CD14-positive monocyte (primary cell): ENCODE measurements at regions not wholly inside any gene's neighbourhood (a gene's known extent, or its start where the extent isn't known, plus 50 kb on each side); places are given as distances from the start of the nearest gene placed in this dataset.

ENCODE experiments used
- DNase-seq, 3 donors: peaks; one replicate each; pipeline ENCODE4 v3.0.0-alpha.2; 2011 to 2022
- H2AFZ ChIP-seq: 2 replicates; pipeline ENCODE4 v1.6.0; 2012; ENCODE audit warnings: mild to moderate bottlenecking, low read depth, low read length, inconsistent platforms; ENCODE audit not compliant: insufficient read depth, poor library complexity, severe bottlenecking
- H3K27ac ChIP-seq, 2 donors: 1 replicate in 1 of 2; 2 replicates in 1 of 2; pipeline ENCODE4 v1.5.1; 2012 to 2013; ENCODE audit warnings: low read length in 2 of 2, control low read depth in 1 of 2, inconsistent platforms in 1 of 2, low read depth in 1 of 2, mild to moderate bottlenecking in 1 of 2
- H3K27me3 ChIP-seq, 2 donors: one replicate each; pipeline versions ENCODE4 v1.6.0 to v1.6.1; 2011 to 2013; ENCODE audit warnings: low read length in 2 of 2; ENCODE audit not compliant: control insufficient read depth in 2 of 2, insufficient read depth in 2 of 2
- H3K36me3 ChIP-seq, 2 donors: replicated peaks in 1 of 2; 1 replicate in 1 of 2; 2 replicates in 1 of 2; pipeline versions ENCODE4 v1.5.1 to v1.6.1; 2012 to 2013; ENCODE audit warnings: low read length in 2 of 2, control low read depth in 1 of 2, inconsistent platforms in 1 of 2, mild to moderate bottlenecking in 1 of 2; ENCODE audit not compliant: insufficient read depth in 2 of 2, control insufficient read depth in 1 of 2
- H3K4me1 ChIP-seq, 2 donors: 1 replicate in 1 of 2; 2 replicates in 1 of 2; pipeline versions ENCODE4 v1.5.1 to v1.6.1; 2012 to 2013; ENCODE audit warnings: low read length in 2 of 2, control low read depth in 1 of 2, inconsistent platforms in 1 of 2, mild to moderate bottlenecking in 1 of 2, moderate library complexity in 1 of 2; ENCODE audit not compliant: insufficient read depth in 2 of 2, control insufficient read depth in 1 of 2
- H3K4me2 ChIP-seq: replicated peaks from 2 replicates; pipeline ENCODE3; 2012; ENCODE audit warnings: low read length, moderate library complexity, mild to moderate bottlenecking; ENCODE audit not compliant: poor library complexity, severe bottlenecking; ENCODE audit errors: extremely low read depth
- H3K4me3 ChIP-seq, 3 experiments: fragments of 200-600 bp in 1 of 3; sonication (generic) in 1 of 3; replicated peaks in 1 of 3; 1 replicate in 2 of 3; 2 replicates in 1 of 3; pipeline ENCODE4 v1.5.1; 2011 to 2013; ENCODE audit warnings: low read length in 3 of 3, mild to moderate bottlenecking in 3 of 3, control low read depth in 2 of 3, low read depth in 2 of 3, inconsistent platforms in 1 of 3, moderate library complexity in 1 of 3
- H3K79me2 ChIP-seq: 2 replicates; pipeline ENCODE4 v1.6.0; 2012; ENCODE audit warnings: mild to moderate bottlenecking, control low read depth, inconsistent platforms, low read length, moderate library complexity; ENCODE audit not compliant: insufficient read depth
- H3K9ac ChIP-seq: 2 replicates; pipeline ENCODE4 v1.6.0; 2017; ENCODE audit warnings: low read length, mild to moderate bottlenecking; ENCODE audit not compliant: insufficient read depth, poor library complexity, severe bottlenecking
- H3K9me3 ChIP-seq, 2 donors: replicated peaks in 1 of 2; 1 replicate in 1 of 2; 2 replicates in 1 of 2; pipeline versions ENCODE4 v1.5.1 to v1.6.1; 2012 to 2013; ENCODE audit warnings: low read length in 2 of 2, control low read depth in 1 of 2; ENCODE audit not compliant: control insufficient read depth in 1 of 2, insufficient read depth in 1 of 2
- H4K20me1 ChIP-seq: 2 replicates; pipeline ENCODE4 v1.6.0; 2012; ENCODE audit warnings: mild to moderate bottlenecking, low read length, control low read depth, moderate library complexity; ENCODE audit not compliant: insufficient read depth
- H3K27ac Mint-ChIP-seq, 7 donors: one replicate each; pipeline ENCODE4 v1.8.0; 2020; ENCODE audit warnings: mild to moderate bottlenecking in 7 of 7, mixed read lengths in 7 of 7, moderate library complexity in 6 of 7, inconsistent platforms in 2 of 7
- H3K27me3 Mint-ChIP-seq, 3 donors: one replicate each; pipeline ENCODE4 v1.8.0; 2021 to 2022; ENCODE audit warnings: low read depth in 3 of 3, mild to moderate bottlenecking in 3 of 3, mixed read lengths in 3 of 3, moderate library complexity in 3 of 3, inconsistent platforms in 1 of 3
- H3K36me3 Mint-ChIP-seq, 2 donors: one replicate each; pipeline ENCODE4 v1.8.0; 2020; ENCODE audit warnings: mixed read lengths in 2 of 2, inconsistent platforms in 1 of 2, mild to moderate bottlenecking in 1 of 2
- H3K4me1 Mint-ChIP-seq: one replicate; pipeline ENCODE4 v1.8.0; 2020; ENCODE audit warnings: mild to moderate bottlenecking, mixed read lengths
- H3K4me3 Mint-ChIP-seq, 2 donors: one replicate each; pipeline ENCODE4 v1.8.0; 2020; ENCODE audit warnings: mild to moderate bottlenecking in 2 of 2, mixed read lengths in 2 of 2, moderate library complexity in 1 of 2
- H3K9me3 Mint-ChIP-seq, 7 donors: one replicate each; pipeline ENCODE4 v1.8.0; 2020 to 2022; ENCODE audit warnings: mixed read lengths in 7 of 7, mild to moderate bottlenecking in 6 of 7, moderate library complexity in 6 of 7, inconsistent platforms in 2 of 7
- CTCF ChIP-seq: fragments of 200-600 bp; IDR thresholded peaks from one replicate; pipeline ENCODE4 v1.8.0; 2022; ENCODE audit warnings: antibody characterized with exemption, mild to moderate bottlenecking
- WGBS: methylation state at CpG from one replicate; pipeline ENCODE4 v1.1.5; 2013; ENCODE audit warnings: missing lambda C conversion rate; ENCODE audit not compliant: insufficient coverage; 5-methylcytosine and 5-hydroxymethylcytosine counted together
- intact Hi-C, 2 donors: fragments of 100-400 bp; cut with micrococcal nuclease; formaldehyde crosslinking; loops; one replicate each; pipeline versions ENCODE4 v1.15.0 to v1.15.1; 2023

DNA sequence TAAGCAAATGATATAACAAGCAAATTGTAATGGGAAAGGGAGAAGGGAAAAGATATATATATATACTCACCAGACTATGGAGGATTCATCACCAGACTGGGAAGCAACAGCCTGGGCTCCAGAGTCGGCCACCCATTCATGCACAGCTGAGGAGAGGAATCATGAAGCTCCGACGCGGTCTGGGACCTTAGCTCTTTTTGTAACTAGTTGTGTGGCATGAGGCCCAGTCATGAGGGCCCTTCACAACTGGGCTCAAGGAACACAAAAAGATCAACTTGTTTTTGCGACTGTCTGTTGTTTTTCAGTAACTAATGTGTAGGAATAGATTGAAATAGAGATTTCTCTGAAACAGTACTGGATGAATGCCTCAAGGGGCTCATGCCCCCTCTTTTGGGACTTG is 911.2 kb downstream of the TYW1 start:
- no peaks in the 10 kb centered on the region for H3K36me3 ChIP-seq

GRCh38 chr7:67912437-67912836 is 915.8 kb downstream of the TYW1 start:
- TF ChIP-seq CTCF = no peak
- Mint-ChIP-seq H3K4me3 (no peak overlapping the region), H3K36me3 (no peaks in the 10 kb centered on the region), H3K27me3 (peaks cover 0 to 2% (median 0%) of the 10 kb centered on the region in 3 donors), H3K4me1 (no peaks in the 10 kb centered on the region), H3K9me3 (peaks cover 5 to 28% (median 20%) of the 10 kb centered on the region in 7 donors), H3K27ac (no peak overlapping the region)
- Histone ChIP-seq H3K27ac (no peak overlapping the region), H3K4me2 (no peak overlapping the region), H2AFZ (no peak overlapping the region), H3K9me3 (peaks cover 14 to 34% of the 10 kb centered on the region in 2 donors), H3K79me2 (no peaks in the 10 kb centered on the region), H3K36me3 (no peaks in the 10 kb centered on the region), H3K4me1 (no peaks in the 10 kb centered on the region), H3K9ac (no peak overlapping the region), H3K4me3 (no peak overlapping the region), H4K20me1 (no peaks in the 10 kb centered on the region), H3K27me3 (no peaks in the 10 kb centered on the region)
- no peak for DNase-seq
- intact Hi-C loops = no loop called here
- WGBS = no CpG with 5 or more reads among the region's 2 CpGs

More for the DNA sequence above, 911.2 kb downstream of the TYW1 start:
- Histone ChIP-seq H3K79me2 (no peaks in the 10 kb centered on the region), H3K4me1 (no peaks in the 10 kb centered on the region), H3K9ac (no peak overlapping the region), H4K20me1 (no peaks in the 10 kb centered on the region), H3K9me3 (peaks cover 25 to 26% of the 10 kb centered on the region in 2 donors), H3K4me2 (no peak overlapping the region), H3K27me3 (no peaks in the 10 kb centered on the region), H3K27ac (no peak overlapping the region), H3K4me3 (no peak overlapping the region), H2AFZ (no peak overlapping the region)
- peaks cover 0 to 24% (median 12%) of the 10 kb centered on the region in 7 donors for H3K9me3 Mint-ChIP-seq
- no peak overlapping the region for H3K4me3 Mint-ChIP-seq
- intact Hi-C loops = no loop called here
- 93% methylated on average over 5 of the region's 5 CpGs for WGBS
- no peak for TF ChIP-seq CTCF
- no peaks in the 10 kb centered on the region for H3K27me3 Mint-ChIP-seq
- no peak for DNase-seq
- H3K27ac Mint-ChIP-seq = no peak overlapping the region
- H3K36me3 Mint-ChIP-seq = no peaks in the 10 kb centered on the region
- no peaks in the 10 kb centered on the region for H3K4me1 Mint-ChIP-seq
